DND-41 (cell line): ENCODE measurements at regions not wholly inside any gene's neighbourhood (a gene's known extent, or its start where the extent isn't known, plus 50 kb on each side); places are given as distances from the start of the nearest gene placed in this dataset.
A peak's percentile ranks its signal among the peaks of the same experiment; 100 is the strongest.

ENCODE experiments used
- ATAC-seq: fragments of 200-7000 bp; cut with Tn5 transposase; 3 replicates; pipeline ENCODE4 v1.9.1; 2021; ENCODE audit warnings: low read depth; ENCODE audit not compliant: insufficient read depth
- DNase-seq: peaks from one replicate; pipeline ENCODE4 v3.0.0-alpha.2; 2020
- H2AFZ ChIP-seq: 2 replicates; pipeline ENCODE4 v1.6.0; 2012; ENCODE audit warnings: low read depth, low read length
- H3K27ac ChIP-seq: 2 replicates; pipeline ENCODE4 v1.5.1; 2012; ENCODE audit warnings: low read length, inconsistent platforms
- H3K27me3 ChIP-seq: fragments of 200-600 bp; sonication (generic); 2 replicates; pipeline ENCODE4 v1.6.0; 2012; ENCODE audit warnings: low read length, mild to moderate bottlenecking, inconsistent platforms; ENCODE audit not compliant: insufficient read depth, poor library complexity
- H3K36me3 ChIP-seq: 2 replicates; pipeline ENCODE4 v1.5.1; 2012; ENCODE audit warnings: low read length, inconsistent platforms; ENCODE audit not compliant: insufficient read depth
- H3K4me1 ChIP-seq: 2 replicates; pipeline ENCODE4 v1.5.1; 2012; ENCODE audit warnings: mild to moderate bottlenecking, low read length; ENCODE audit not compliant: insufficient read depth
- H3K4me2 ChIP-seq: 2 replicates; pipeline ENCODE4 v1.6.0; 2012; ENCODE audit warnings: mild to moderate bottlenecking, moderate library complexity, low read length, inconsistent platforms; ENCODE audit not compliant: insufficient read depth
- H3K4me3 ChIP-seq, 2 experiments: fragments of 200-600 bp in 1 of 2; shearing (Covaris generic) in 1 of 2; 2 replicates each; pipeline ENCODE4 v1.5.1; 2012 to 2016; ENCODE audit warnings: inconsistent platforms in 2 of 2, low read length in 2 of 2, mild to moderate bottlenecking in 2 of 2, low read depth in 1 of 2, moderate library complexity in 1 of 2
- H3K79me2 ChIP-seq: 2 replicates; pipeline ENCODE4 v1.6.0; 2012; ENCODE audit warnings: low read length, inconsistent platforms; ENCODE audit not compliant: insufficient read depth
- H3K9ac ChIP-seq: 2 replicates; pipeline ENCODE4 v1.6.0; 2012; ENCODE audit warnings: low read depth, mild to moderate bottlenecking, inconsistent platforms, low read length, moderate library complexity
- H3K9me3 ChIP-seq: 2 replicates; pipeline ENCODE4 v1.5.1; 2012; ENCODE audit warnings: low read length, moderate library complexity, mild to moderate bottlenecking, inconsistent platforms; ENCODE audit not compliant: insufficient read depth, severe bottlenecking
- H4K20me1 ChIP-seq: 2 replicates; pipeline ENCODE4 v1.6.0; 2012; ENCODE audit warnings: low read length; ENCODE audit not compliant: insufficient read depth
- EZH2 ChIP-seq: IDR thresholded peaks from 3 replicates; pipeline ENCODE4 v1.6.1; 2012; ENCODE audit warnings: borderline replicate concordance, low read depth, mild to moderate bottlenecking, moderate library complexity, low read length, inconsistent platforms; ENCODE audit not compliant: severe bottlenecking
- TF ChIP-seq, protein P1 (sequence below): IDR thresholded peaks from 2 replicates; pipeline ENCODE4 v1.5.1; 2012; ENCODE audit warnings: borderline replicate concordance, low read length, moderate library complexity, mild to moderate bottlenecking; ENCODE audit not compliant: poor library complexity, severe bottlenecking; ENCODE audit errors: extremely low read depth

DNA sequence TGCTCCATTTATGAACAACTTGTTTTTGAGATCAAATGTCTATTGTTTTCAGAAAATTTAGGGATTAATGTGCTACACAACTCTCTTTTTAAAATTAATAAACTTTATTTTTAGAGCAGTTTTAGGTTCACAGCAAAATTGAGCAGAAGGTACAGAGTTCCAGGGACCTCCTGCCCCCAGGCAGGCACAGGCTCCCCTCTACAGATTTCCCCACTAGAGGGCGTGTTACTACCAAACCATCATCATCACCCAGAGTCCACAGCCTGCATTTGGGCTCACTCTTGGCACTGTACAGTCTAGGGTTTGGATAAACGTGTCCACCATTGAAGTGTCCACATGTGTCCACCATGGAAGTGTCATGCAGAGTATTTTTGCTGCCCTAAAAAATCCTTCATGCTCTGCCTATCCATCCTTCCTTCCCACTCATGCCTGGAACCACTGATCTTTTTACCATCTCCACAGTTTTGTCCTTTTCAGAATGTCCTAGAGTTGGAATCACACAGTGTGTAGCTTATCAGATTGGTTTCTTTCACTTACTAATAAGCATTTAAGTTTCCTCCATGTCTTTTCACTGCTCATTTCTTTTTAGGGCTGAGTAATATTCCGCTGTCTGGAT lies 61.7 kb downstream of the MRPL36 start:
- no peak overlapping the region for H3K27ac ChIP-seq
- DNase-seq, result peak; percentile 48
- ATAC-seq, result peak; percentile 85
- H4K20me1 ChIP-seq, result no peaks in the 10 kb centered on the region
- no peaks in the 10 kb centered on the region for H3K9me3 ChIP-seq
- TF ChIP-seq, protein P1, sequence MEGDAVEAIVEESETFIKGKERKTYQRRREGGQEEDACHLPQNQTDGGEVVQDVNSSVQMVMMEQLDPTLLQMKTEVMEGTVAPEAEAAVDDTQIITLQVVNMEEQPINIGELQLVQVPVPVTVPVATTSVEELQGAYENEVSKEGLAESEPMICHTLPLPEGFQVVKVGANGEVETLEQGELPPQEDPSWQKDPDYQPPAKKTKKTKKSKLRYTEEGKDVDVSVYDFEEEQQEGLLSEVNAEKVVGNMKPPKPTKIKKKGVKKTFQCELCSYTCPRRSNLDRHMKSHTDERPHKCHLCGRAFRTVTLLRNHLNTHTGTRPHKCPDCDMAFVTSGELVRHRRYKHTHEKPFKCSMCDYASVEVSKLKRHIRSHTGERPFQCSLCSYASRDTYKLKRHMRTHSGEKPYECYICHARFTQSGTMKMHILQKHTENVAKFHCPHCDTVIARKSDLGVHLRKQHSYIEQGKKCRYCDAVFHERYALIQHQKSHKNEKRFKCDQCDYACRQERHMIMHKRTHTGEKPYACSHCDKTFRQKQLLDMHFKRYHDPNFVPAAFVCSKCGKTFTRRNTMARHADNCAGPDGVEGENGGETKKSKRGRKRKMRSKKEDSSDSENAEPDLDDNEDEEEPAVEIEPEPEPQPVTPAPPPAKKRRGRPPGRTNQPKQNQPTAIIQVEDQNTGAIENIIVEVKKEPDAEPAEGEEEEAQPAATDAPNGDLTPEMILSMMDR, result peak; percentile 74
- no peak for TF ChIP-seq EZH2
- no peak overlapping the region for H3K4me3 ChIP-seq
- no peaks in the 10 kb centered on the region for H3K4me1 ChIP-seq
- peaks cover 2% of the 10 kb centered on the region for H3K27me3 ChIP-seq
- H3K4me2 ChIP-seq, result no peak overlapping the region
- H3K9ac ChIP-seq, result no peak overlapping the region
- H3K79me2 ChIP-seq, result no peaks in the 10 kb centered on the region
- no peak overlapping the region for H2AFZ ChIP-seq
- no peaks in the 10 kb centered on the region for H3K36me3 ChIP-seq

DNA sequence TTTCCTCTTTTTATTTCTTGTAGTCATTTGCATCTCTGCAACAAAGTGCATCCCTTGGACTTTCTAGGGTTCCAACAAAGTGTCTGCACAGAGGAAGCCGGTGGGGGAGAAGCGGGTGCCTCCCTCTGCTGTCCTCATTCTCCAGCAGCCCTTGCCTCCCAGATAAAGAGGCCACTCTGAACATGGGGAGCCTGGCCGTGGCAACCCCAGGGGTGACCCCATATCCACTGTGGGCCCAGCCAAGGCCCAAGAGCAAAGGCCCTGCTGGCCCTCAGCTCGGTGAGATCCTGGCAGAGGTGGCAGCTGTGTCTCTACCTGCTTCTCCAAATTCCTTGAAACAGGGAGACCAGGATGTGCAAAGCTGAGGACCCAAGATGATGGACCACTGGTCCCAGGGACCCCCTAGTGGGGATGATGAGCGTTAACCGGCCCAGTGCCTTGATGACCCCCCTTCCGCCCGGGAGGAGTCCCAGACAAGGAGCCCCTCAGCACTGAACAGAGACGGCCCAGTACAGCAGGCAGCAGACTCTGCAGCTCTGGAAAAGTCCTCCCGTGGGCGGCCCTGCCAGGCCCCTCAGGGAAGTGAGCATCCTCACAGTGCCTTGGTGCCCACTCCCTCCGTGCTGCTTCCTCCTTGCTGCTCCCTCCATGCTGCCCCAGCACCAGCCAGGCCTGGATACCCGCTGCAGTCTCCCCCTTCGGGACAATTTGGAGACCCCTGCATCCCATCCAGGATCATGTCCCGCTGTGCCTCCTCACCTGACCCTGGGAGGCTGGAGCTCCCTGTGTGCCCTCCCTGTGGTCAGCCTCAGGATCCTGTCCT lies 62.5 kb downstream of the MRPL36 start:
- Histone ChIP-seq H3K27ac (no peak overlapping the region), H2AFZ (no peak overlapping the region), H3K27me3 (peaks cover 2% of the 10 kb centered on the region), H4K20me1 (no peaks in the 10 kb centered on the region), H3K4me3 (no peak overlapping the region), H3K36me3 (no peaks in the 10 kb centered on the region), H3K9ac (no peak overlapping the region), H3K4me1 (no peaks in the 10 kb centered on the region), H3K4me2 (no peak overlapping the region), H3K9me3 (no peaks in the 10 kb centered on the region), H3K79me2 (no peaks in the 10 kb centered on the region)
- ATAC-seq, result no peak
- TF ChIP-seq EZH2, result no peak
- TF ChIP-seq, protein P1, result peak; percentile 19
- DNase-seq, result no peak

DNA sequence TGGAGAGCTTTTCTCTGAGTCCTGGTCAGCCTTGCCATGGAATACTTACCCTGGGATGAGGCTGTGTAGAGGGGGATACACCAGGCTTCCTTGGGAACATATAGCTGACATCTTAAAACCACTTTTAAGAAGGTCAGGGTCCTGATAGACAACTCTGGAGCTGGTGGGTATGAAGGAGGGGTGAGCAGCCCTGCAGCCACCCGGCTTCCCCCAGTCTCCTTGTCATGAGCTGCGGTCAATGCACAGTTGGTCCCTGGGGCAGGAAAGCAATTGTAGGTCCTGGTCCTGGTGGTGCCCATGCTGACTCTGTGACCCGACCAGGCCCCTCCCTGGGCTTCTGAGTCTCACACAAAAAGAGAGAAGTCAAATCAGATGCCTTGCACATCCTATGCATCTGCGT lies 63.6 kb downstream of the MRPL36 start:
- H2AFZ ChIP-seq, result no peak overlapping the region
- no peaks in the 10 kb centered on the region for H3K36me3 ChIP-seq
- H3K9me3 ChIP-seq, result no peaks in the 10 kb centered on the region
- peaks cover 2% of the 10 kb centered on the region for H3K27me3 ChIP-seq
- H3K4me1 ChIP-seq, result no peaks in the 10 kb centered on the region
- no peak for TF ChIP-seq EZH2
- TF ChIP-seq, protein P1, result no peak
- ATAC-seq (no peak), DNase-seq (no peak)
- no peaks in the 10 kb centered on the region for H3K79me2 ChIP-seq
- H3K4me3 ChIP-seq, result no peak overlapping the region
- H3K4me2 ChIP-seq, result no peak overlapping the region
- H4K20me1 ChIP-seq, result no peaks in the 10 kb centered on the region
- no peak overlapping the region for H3K27ac ChIP-seq
- no peak overlapping the region for H3K9ac ChIP-seq
